HPDE6-E6E7 (cell line): ENCODE measurements at regions not wholly inside any gene's neighbourhood (a gene's known extent, or its start where the extent isn't known, plus 50 kb on each side); places are given as distances from the start of the nearest gene placed in this dataset.

Source experiments
- DNase-seq: peaks from one replicate; pipeline ENCODE4 v3.0.0; 2011; ENCODE audit warnings: missing footprints; ENCODE audit errors: extremely low spot score

GRCh38 chr18:67742954-67743353 is 226.4 kb upstream of the DSEL start:
- DNase-seq: no peak

DNA sequence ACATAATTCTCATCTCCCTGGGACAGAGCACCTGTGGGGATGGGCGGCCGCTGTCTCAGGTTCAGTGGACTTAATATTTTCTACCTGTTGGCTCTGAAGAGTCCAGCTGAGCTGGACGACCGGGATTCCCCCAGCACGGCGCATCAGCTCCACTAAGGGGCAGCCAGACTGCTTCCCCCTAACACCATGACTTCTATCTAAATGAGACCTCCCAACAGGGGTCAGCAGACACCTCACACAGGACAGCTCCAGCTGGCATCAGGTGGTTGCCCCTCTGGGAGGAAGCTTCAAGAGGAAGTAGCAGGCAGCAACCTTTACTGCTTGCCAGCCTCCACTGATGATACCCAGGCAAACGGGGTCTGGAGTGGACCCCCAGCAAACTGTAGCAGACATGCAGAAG is 226.0 kb upstream of the DSEL start:
- DNase-seq: no peak

- DNase-seq: no peak
These were observed 219.0 kb upstream of the DSEL start for GRCh38 chr18:67735506-67735905.

DNA sequence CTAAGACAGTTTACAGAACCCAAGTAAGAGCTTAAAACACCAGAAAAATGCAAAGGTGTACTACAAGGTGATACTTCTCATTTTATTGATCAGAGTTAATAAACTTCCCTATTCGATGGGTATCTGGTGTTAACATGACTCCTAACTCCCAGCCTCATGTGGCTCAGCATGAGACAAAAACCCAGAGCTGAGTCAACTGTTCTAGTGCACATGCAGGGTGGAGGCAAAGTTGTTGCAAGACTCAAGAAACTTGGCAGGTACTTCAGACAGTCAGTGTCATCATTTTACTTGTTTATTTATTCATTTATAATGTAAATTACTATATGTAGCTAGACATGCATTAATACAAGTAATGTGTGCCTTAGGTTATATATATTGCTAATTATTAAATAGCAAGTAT is 216.6 kb upstream of the DSEL start:
- DNase-seq: no peak

- DNase-seq: no peak
These were observed 215.3 kb upstream of the DSEL start for GRCh38 chr18:67731851-67732250.

- peak; percentile 71 for DNase-seq
These were observed 214.4 kb upstream of the DSEL start for GRCh38 chr18:67730886-67731285.

- no peak for DNase-seq
These were observed 211.8 kb upstream of the DSEL start for GRCh38 chr18:67728364-67728763.

DNA sequence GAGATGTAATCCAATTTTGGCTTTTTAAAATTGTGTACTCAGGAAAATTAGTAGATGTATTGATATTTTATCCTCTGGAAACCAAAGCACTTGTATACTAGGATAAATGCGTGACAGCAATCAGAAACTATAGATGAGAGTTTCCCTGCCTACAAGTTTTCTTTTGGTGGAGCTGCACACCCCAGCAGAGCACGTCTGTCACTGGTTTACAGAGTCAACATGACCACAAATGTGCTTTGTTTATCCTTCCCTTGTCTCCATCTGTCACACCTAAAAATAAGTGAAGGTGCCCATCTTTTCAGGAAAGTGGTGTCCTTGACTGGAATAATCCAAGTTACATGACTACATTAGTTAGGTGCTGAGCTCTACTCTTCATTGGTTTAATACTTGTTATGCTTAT is 210.4 kb upstream of the DSEL start:
- no peak for DNase-seq

DNA sequence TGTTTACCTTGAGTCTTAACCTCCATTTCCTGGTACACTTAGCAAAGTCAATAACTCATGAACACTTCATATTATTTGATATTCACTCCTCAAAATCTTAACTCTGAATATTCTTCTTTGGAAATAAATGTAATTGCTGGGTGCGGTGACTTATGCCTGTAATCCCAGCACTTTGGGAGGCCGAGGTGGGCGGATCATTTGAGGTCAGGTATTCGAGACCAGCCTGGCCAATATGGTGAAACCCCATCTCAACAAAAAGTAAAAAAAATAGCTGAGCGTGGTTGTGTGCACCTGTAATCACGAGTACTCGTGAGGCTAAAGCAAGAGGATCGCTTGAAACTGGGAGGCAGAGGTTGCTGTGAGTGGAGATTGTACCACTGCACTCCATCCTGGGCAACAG is 201.3 kb upstream of the DSEL start:
- DNase-seq: no peak

GRCh38 chr18:67715567-67715966 is 199.0 kb upstream of the DSEL start:
- DNase-seq: no peak

GRCh38 chr18:67710639-67711038 is 194.1 kb upstream of the DSEL start:
- DNase-seq: no peak

- no peak for DNase-seq
These were observed 189.2 kb upstream of the DSEL start for GRCh38 chr18:67705748-67706147.

GRCh38 chr18:67695684-67696083 is 179.2 kb upstream of the DSEL start:
- no peak for DNase-seq

- DNase-seq: no peak
These were observed 178.3 kb upstream of the DSEL start for GRCh38 chr18:67694787-67695186.

- no peak for DNase-seq
These were observed 176.3 kb upstream of the DSEL start for GRCh38 chr18:67692811-67693210.

- no peak for DNase-seq
These were observed 166.0 kb upstream of the DSEL start for GRCh38 chr18:67682516-67682915.

- DNase-seq: no peak
These were observed 161.0 kb upstream of the DSEL start for GRCh38 chr18:67677489-67677888.

GRCh38 chr18:67672716-67673115 is 156.2 kb upstream of the DSEL start:
- no peak for DNase-seq

DNA sequence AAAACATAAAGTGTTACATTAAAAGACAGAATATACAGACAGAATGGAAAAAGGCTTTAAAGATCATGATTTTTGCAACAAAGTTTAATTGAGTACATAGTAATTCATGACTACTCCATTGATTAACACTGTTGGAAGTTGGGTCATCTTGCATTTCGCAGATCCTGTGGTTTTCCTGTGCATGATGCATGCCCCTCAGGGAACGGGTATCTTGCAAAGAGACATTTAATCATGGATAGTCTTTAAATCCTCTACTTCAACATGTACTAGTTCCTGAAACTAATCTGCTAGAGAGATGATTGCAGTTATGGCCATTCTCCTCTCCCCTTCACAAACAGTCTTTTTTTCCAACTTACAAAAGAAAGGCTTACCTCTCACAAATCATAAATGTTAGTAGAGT is 155.6 kb upstream of the DSEL start:
- DNase-seq: no peak

DNA sequence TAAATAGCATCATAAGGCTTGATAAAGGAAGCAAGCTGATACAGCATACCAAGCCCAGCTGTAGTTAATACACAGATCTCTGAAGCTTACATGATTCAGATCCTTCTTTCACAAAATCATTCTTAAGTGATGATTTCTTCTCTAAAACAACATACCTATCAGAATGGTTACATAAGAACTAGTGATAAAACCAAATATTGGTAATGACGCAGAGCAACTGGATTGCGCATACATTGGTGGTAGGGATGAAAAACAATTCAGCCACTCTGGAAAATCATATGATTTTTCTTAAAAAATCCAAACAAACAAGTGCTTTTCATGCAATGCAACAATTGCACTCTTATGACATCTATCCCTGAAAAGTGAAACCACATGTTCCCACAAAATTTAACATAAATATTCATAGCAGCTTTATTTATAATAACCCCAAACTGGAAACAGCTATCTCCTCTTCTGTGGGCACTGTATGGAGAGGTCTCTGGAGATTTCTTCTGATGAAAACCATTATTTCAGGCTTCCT is 153.6 kb upstream of the DSEL start:
- no peak for DNase-seq

DNA sequence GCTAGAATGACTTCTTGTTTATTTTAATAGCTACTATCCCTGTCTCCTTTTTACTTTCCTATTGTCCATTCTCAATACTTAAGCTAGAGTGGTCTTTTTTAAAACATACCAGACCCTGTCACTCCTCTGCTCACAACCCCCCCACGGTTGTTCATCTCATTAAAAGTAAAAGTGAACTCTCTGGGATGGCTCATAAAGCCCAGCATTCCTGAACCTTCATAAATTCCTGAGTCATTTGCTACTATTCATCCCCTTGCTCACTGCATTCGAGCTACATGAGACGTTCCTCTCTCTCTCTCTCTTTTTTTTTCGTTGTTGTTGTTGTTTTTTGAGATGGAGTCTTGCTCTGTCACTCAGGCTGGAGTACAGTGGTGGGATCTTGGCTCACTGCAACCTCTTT is 148.7 kb upstream of the DSEL start:
- no peak for DNase-seq

- DNase-seq: no peak
These were observed 146.5 kb upstream of the DSEL start for GRCh38 chr18:67662996-67663395.

DNA sequence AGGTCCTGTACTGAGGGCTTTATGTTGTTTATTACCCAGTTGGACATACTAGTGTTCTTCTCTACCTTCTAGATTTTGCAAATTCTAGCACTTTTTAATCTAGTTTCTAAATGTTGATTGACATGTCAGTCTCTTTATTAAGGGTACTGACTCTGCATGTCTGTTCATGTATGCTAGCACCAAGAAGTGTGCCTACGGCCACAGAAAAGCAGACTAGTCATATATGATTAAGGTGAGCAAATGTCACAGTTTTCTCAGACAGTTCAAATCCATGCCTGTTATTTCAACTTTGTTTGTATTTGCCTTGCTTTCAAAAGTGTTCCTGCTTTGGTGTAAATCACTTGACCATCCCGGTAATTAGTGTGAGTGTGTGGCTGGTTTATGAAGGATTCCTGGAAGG is 145.0 kb upstream of the DSEL start:
- DNase-seq: no peak

DNA sequence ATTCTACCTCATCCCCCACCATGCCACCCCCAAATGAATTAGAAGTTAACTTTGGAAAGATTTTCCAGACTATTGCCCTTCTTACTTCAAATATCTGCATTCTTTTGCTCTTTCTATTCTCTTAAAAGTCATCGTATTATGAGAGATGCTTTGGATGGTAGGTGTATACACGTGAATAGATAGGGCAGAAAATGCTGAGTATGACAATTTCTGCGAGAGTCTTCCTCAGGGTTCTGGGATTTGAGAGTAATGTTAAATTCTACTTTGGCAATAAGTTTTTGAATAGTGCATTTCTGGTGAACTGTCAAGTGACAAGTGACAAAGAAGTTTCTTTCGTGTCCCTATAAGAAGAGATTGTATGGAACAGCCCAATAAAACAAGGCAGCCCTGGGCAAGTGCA is 137.6 kb upstream of the DSEL start:
- DNase-seq: no peak

DNA sequence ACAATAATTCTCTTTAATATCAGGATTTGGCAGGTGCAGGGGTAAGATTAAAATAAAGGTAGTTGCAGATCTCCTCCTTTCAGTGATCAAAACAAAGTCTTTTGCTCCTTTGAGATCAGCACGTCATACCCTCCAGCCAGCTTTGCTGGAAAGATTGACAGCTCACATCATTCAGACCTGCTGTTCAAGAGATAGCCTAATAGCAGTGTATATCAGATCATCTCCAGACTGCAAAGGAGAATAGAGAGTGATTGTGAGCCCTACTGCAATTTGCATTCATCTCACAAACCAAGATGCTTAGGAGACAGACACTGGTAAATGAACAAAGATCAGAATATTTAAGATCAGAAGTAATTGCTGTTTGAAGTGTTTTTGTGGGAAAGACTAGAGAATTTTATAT is 135.8 kb upstream of the DSEL start:
- no peak for DNase-seq
